ENCODE measurements at regions not wholly inside any gene's neighbourhood (a gene's known extent, or its start where the extent isn't known, plus 50 kb on each side); places are given as distances from the start of the nearest gene placed in this dataset.

GRCh38 chr3:68448510-68449383 is 483.6 kb downstream of the TAFA4 start:
- no peak for DNase-seq

DNA sequence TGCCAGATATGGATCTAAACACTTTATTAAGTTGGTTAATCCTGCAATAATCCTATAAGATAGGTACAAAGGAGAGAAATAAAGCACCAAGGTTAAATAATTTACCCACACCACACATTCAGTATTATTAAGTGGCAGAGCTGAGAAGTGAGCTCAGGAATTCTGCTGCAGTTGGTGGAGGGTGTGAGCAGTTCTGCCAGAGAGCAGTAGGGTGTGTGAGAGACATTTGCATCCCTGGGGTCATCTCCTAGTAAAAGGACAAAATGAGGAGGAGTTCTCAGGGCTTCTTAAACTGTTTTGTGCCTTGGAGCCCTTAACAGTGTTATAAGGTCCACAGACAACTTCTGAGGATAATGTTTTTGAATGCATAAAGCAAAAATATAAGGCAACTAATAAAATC is 484.5 kb downstream of the TAFA4 start:
- no peak for DNase-seq

DNA sequence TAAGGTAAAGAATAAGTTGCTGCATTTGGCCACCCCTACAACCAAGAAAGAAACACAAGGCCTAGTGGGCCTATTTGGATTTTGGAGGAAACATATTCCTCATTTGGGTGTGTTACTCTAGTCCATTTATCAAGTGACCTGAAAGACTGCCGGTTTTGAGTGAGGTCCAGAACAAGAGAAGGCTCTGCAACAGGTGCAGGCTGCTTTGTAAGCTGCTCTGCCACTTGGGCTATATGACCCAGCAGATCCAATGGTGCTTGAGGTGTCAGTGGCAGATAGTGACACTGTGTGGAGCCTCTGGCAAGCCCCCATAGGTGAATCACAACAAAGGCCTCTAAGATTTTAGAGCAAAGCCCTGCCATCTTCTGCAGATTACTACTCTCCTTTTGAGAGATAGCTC is 491.3 kb downstream of the TAFA4 start:
- DNase-seq: no peak

DNA sequence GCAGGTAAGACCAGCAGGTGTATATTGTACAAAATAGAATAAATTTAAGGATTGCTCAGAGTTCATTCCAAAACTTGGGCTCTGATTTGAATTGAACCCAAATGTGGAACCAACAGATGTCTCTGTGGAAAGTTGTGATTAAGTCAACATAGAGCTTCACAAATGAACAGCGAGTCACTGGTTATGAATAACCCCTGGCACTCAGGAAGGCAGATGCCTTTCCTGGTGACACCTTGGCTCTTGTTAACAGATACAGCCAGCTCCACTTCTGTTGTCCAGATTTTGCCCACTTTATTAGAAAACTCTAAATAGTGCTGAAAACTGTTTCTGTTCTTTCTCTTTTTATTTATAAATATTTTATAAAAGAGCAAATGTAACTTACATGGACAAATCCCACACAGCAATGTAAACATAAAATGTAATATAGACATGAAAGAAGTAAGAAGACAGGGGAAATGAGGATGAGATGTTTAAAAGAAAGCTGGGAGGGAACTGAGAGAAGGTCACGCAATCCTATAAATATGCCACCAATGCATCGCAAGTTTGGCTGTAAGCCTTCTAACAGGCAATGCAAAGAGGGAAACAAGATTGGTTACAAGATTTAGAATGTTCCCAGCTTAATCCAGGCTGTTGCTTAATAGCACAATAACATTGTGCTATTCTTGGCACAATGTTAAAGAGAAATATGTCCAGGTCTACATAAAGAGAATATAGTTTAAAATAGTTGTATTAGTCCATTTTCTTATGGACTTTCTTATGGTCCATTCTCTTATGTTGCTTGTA is 495.5 kb downstream of the TAFA4 start:
- DNase-seq: no peak

DNA sequence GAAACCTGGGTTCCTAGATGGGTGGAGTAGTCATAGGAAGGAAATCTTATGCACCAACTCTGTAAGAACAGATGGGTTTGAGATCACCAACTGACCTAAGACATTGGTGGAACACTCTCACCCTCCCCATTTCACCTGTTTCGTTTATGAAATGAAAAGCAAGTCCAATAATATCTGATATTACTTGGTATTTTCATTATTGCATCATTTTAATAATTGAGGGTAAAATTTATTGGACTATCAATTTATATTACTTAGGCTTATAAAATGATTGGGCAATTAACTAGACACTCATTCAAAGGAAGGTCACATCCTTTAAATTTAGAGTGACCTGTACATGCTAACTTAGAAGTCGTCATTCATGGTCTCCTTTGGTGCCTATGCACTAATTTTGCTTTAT is 503.9 kb downstream of the TAFA4 start:
- no peak for DNase-seq

DNA sequence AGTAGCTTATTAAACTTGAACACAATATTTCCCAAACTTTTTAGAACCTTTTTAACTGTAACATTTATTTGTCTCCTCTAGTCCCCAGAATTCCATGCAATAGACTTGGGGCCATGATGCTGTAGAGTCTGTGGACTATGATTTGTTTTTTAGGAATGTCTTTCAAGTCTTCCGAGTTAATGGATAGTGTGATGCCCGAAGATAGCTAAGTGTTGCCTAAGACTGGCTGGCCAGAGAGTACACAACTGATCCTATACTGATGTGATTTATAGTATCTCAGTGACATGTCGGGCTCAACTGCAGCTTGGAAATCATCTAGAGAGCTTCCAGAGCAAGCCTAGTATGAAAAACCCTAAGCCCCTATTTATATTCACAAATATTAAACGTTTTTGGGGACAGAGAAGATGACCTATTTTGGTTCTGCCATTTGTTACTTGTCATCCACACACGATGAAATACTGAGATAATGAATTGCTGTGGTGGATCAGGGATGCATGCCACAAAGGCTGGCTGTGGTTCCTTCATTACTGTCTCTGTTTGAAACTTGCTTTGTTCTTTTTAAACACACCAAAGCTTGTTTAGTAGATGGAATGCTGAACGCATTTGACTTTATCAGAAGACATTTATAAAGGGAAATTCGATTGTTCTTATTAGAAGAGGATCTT is 507.4 kb downstream of the TAFA4 start:
- no peak for DNase-seq

DNA sequence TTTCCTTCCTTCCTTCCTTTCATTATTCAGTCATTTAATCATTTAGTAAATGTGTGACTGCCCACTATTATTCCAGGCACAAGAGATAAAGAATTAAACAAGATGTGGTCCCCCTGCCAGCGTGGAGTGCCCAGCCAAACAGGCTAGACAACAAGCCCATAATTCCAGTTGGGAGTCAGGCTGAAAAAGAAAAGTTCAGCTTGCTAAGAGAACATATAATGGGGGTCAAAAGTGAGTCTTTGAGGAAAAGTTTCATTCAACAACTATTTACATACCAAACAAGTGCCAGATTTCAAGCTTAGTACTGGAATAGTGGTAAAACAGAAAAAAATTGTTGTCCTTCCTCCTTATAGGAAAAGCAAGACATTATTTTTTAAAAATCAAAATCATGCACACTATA is 523.7 kb downstream of the TAFA4 start:
- no peak for DNase-seq

- no peak for DNase-seq
These were observed 528.6 kb downstream of the TAFA4 start for GRCh38 chr3:68403741-68404140.

DNA sequence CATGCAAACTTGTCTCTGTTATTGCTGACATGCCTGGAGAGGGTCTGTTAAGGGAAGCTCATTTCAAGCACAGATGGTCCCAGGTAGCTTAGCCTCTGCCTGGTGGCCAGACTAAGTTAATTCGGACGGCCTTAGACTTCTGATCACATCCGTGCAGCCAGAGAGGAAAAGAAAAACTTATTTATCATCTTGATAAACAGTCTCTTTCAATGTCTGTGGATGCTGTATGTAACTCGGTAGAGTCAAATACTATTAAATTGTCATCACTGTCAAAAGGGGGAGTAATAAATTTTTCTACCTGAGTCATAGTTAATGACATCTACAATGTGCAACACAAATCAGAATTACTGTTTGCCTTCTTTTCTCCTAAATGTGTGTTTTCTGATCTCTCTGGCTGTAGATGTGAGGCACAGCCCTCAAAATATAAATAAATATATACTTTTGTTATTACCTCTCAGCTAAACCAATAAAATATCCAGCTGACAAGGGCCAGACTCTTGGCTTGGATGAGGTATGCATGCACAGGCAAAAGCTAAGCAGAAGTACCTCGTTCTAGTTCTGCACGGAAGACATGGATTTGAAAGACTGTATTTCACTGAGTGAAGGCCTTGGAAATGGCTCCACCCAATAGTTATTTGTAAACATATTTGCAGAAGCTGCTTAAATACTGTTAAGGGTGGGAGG is 530.0 kb downstream of the TAFA4 start:
- DNase-seq: no peak

DNA sequence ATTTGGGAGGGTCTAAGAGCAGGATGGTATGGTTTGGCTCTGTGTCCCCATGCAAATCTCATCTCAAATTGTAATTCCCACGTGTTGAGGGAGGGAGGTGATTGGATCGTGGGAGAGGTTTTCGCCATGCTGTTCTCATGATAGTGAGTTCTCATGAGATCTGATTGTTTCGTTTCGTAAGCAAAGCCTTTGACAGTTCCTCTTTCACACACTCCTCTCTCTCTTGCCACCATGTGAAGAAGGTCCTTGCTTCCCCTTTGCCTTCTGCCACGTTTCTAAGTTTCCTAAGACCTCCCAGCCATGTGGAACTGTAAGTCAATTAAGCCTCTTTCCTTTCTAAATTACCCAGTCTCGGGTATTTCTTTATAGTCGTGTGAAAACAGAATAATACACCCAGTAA is 553.7 kb downstream of the TAFA4 start:
- DNase-seq: no peak

DNA sequence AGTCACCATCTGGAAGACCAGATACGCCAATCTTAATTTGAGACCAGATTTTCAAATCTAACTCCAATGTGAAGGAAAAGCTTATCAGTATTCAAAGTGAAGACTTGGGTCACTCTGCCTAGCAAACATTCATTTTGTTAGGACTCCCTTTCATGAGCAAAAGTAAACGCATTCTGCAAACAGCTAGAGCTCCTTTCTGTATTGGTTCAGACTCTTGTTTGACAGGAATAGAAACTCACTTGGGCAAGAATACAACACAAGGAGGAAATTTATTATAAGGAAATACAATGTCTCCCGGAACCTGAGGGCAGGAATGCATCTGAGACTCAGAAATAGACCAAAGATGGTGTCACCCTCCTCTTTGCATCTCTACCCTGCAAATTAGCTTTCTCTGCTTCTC is 558.6 kb downstream of the TAFA4 start:
- no peak for DNase-seq

DNA sequence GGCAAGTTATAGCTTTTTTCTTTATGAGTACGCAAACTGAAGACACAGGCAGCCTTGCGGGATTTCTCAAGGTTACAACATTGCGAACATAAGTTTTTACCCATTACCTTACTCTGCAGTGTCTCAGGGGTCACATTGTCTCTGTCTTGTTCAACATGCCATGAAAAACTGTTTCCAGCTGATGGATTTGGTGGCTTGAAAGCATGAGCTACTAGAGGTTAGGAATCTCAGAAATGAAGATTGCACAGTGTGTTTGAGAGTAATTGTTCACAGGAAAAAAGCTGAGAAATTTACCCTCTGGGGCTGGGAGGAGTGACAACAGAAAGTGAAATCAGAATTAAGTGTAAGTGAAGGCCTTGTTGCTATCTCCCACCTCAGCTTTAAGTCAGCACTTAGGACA is 568.6 kb downstream of the TAFA4 start:
- DNase-seq: no peak

DNA sequence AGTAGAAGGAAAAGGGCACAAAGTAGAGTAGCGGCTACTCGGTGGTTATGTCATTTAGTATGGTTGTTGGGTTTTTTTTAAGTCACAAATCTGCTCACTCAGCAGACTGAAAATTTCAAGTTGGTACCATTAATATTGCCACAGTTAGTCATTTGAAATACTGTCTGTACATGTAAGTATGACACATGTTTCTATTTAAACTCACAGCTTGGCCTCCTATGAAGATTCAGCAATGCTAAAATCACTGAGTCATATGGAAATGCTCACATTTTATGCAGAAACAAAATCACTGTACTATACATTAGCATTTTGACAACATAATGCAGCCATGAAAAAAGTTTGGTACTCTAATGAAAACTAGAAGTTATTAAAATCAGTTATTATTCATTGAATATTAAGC is 571.9 kb downstream of the TAFA4 start:
- no peak for DNase-seq

GRCh38 chr3:68345781-68346180 is 586.6 kb downstream of the TAFA4 start:
- no peak for DNase-seq

DNA sequence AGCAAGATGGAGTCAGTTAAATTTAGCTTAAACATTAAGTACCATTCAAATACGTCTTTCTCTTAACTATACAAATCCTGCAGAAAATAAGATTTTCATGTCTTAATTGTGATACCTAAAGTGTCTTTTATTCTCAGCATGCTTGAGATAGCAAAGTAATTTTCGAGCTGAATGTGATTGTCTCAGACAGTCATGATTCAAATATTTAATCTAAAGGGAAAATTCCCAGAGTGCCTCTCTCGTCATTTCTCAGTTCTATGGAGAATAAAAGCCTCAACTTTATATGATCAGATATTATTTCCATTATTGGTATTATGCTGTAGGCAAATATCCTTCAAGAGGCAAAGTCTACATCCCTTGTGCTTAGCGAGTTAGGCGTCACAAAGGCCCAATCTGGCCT is 589.9 kb downstream of the TAFA4 start:
- no peak for DNase-seq

DNA sequence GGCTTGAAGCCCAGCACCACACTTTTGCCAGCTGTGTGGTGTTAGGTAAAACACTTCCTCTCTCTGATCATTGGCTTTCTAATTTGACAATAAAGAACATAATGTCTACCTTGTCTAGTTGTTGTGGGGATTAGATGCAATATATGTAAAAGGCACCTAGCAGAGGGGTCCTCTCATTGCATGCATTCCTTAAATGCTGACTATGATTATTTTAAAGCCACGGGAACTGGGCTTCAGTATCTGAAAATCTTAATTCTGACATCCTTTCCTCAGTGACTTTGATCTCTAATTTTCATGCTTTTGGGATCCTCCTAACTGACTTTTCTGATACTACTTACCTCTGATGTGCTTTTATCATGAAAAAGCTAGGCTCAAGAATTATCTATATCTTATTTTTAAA is 596.3 kb downstream of the TAFA4 start:
- DNase-seq: no peak

- no peak for DNase-seq
These were observed 597.9 kb downstream of the TAFA4 start for GRCh38 chr3:68334367-68334986.

DNA sequence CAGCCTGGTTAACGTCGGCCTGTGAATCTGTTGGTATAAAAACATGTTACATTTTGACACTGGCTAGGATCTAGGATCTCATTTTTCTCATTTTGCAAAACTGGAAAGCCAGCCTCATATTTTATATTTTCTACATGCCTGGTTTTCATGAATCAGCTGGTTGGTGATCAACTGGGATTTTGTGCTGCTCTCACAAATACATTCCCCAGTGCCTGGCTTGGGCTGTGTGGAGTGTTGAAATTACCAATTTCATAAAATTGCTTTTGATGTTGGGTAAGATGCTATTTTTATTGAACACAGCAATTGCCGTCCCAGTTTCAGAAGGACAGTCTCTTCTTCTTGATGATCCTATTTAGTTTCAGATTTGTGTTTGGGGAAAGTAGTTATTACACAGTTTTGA is 604.3 kb downstream of the TAFA4 start:
- no peak for DNase-seq

DNA sequence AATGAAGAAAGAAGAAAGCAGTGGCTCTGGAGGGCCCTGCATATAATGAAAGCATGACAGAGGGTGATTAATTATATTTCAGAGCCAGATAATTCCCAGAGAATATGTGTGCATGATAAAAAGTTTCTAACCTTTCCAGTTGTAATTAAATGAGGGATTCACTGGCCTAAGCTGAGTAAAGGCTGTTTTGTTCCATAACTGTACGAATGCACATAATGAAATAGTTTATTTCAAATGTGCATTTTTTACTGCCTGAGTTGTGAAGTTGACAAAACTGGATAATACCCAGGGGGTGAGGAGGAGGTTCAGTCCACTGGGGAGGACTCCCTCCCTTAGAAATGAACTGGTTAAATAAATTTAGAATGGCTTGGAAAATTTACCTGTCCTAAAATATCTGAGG is 616.4 kb downstream of the TAFA4 start:
- no peak for DNase-seq

GRCh38 chr3:68315546-68315945 is 616.8 kb downstream of the TAFA4 start:
- no peak for DNase-seq

DNA sequence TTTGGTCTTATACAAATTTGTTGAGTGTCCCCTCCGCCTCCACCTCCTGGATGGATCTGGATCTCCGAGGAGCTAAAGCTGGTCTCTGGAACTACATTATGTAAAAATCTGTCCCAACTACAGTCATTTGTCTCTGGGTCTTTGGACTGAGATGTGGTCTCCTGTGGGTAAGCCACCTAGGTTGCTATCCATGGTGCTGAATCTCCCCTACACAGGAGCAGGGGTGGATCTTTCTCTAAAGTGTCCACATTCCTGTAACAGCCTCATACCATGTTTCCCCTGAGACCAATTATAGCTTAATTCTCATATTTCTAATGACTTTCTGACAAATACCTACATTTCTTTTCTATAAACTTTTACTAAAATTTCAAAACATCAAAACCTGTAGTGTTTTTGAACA is 625.8 kb downstream of the TAFA4 start:
- peak; percentile 11 for DNase-seq

DNA sequence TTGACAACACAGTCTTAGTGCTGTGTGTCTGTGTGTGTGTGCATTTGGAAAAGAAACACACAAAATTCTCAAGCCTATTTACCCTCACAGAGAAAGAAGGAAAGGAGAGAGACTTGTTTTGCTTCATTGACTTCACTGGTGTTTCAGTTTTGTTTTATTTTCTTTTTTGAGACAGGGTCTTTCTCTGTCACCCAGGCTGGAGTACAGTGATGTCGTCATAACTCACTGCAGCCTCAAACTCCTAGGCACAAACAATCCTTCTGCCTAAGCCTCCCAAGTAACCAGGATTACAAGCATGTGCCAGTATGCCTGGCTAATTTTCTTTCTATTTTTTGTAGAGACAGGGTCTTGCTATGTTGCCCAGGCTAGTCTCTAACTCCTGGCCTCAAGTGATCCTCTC is 636.9 kb downstream of the TAFA4 start:
- no peak for DNase-seq

- DNase-seq: no peak
These were observed 635.9 kb upstream of the SUCLG2 start for GRCh38 chr3:68290333-68290732.
